ENCODE measurements at regions not wholly inside any gene's neighbourhood (a gene's known extent, or its start where the extent isn't known, plus 50 kb on each side); places are given as distances from the start of the nearest gene placed in this dataset.

- TF ChIP-seq REST (IDR thresholded peaks at IDR 0.05; ENCODE audit: unreplicated experiment) (no peak), ZNF114 (CRISPR knock-in tag; IDR thresholded peaks at IDR 0.05) (no peak)
Measured at GRCh38 chr13:88417801-88418200, 746.6 kb downstream of the SLITRK5 start (continued).

- DNase-seq (ENCODE audit: low spot score) (no peak), ATAC-seq (no peak)
- H4K20me1 ChIP-seq (replicated peaks; ENCODE audit: insufficient read depth) = no peaks in the 10 kb centered on the region
- no peaks in the 10 kb centered on the region for H3K79me2 ChIP-seq (replicated peaks; ENCODE audit: insufficient read depth)
- H3K4me1 Mint-ChIP-seq = no peaks in the 10 kb centered on the region
- H3K27ac Mint-ChIP-seq = no peak overlapping the region
- H3K27ac ChIP-seq (ENCODE audit: low read depth) = no peak overlapping the region
- H3K4me1 ChIP-seq (ENCODE audit: insufficient read depth) = no peaks in the 10 kb centered on the region
- H2AFZ ChIP-seq = no peak overlapping the region; the same call in 1 of the 2 replicates
- H3K36me3 ChIP-seq (ENCODE audit: insufficient read depth) = no peaks in the 10 kb centered on the region
- no peak overlapping the region for H3K4me3 Mint-ChIP-seq
- H3K9me2 ChIP-seq (ENCODE audit: insufficient read depth) = no peaks in the 10 kb centered on the region
- H3K36me3 Mint-ChIP-seq (ENCODE audit: low read depth) = peaks cover 13% of the 10 kb centered on the region; the same call in 2 of the 3 replicates
- no peaks in the 10 kb centered on the region for H3F3A ChIP-seq (replicated peaks; ENCODE audit: low read depth)
- no peaks in the 10 kb centered on the region for H3K27me3 ChIP-seq (ENCODE audit: insufficient read depth)
- H3K27me3 Mint-ChIP-seq (ENCODE audit: insufficient read depth, low read depth, poor library complexity) = no peaks in the 10 kb centered on the region
- peaks cover 13% of the 10 kb centered on the region for H3K9me3 Mint-ChIP-seq
- H3K4me2 ChIP-seq = no peak overlapping the region
- no peak overlapping the region for H3K4me3 ChIP-seq
- TF ChIP-seq ZNF462 (CRISPR knock-in tag; IDR thresholded peaks at IDR 0.05) (no peak), CREB1 (CRISPR knock-in tag; IDR thresholded peaks at IDR 0.05; ENCODE audit: low read depth) (no peak), EZH2phosphoT487 (IDR thresholded peaks at IDR 0.05; ENCODE audit: unreplicated experiment) (no peak), ZNF114 (CRISPR knock-in tag; IDR thresholded peaks at IDR 0.05) (no peak), EZH2 (IDR thresholded peaks at IDR 0.05; ENCODE audit: low read depth, unreplicated experiment) (no peak), JUNB (IDR thresholded peaks at IDR 0.05; ENCODE audit: unreplicated experiment) (no peak), ZNF331 (CRISPR knock-in tag; IDR thresholded peaks at IDR 0.05; ENCODE audit: low read depth) (no peak), POLR2AphosphoS5 (IDR thresholded peaks at IDR 0.05; ENCODE audit: low read depth) (no peak), NANOG (IDR thresholded peaks at IDR 0.05; ENCODE audit: borderline replicate concordance) (no peak), STAT1 (IDR thresholded peaks at IDR 0.05; ENCODE audit: unreplicated experiment) (no peak), REST (IDR thresholded peaks at IDR 0.05; ENCODE audit: unreplicated experiment) (no peak)
Measured at GRCh38 chr13:88424463-88424862, 753.3 kb downstream of the SLITRK5 start.

Data from GM23338 (cell line).